IPS DF 6.9 (cell line): ENCODE measurements at regions not wholly inside any gene's neighbourhood (a gene's known extent, or its start where the extent isn't known, plus 50 kb on each side); places are given as distances from the start of the nearest gene placed in this dataset.

Source experiments
- DNase-seq: peaks from one replicate; pipeline ENCODE4 v3.0.0-alpha.2; 2013; ENCODE audit warnings: low read depth, low spot score
- H3K27ac ChIP-seq: one replicate; pipeline ENCODE4 v1.5.1; 2013; ENCODE audit warnings: low read length, control low read depth
- H3K27me3 ChIP-seq: 2 replicates; pipeline ENCODE4 v1.6.1; 2013; ENCODE audit warnings: mild to moderate bottlenecking, low read length; ENCODE audit not compliant: control insufficient read depth, insufficient read depth
- H3K36me3 ChIP-seq: 2 replicates; pipeline ENCODE4 v1.6.1; 2013; ENCODE audit warnings: low read length; ENCODE audit not compliant: control insufficient read depth, insufficient read depth
- H3K4me1 ChIP-seq: 2 replicates; pipeline ENCODE4 v1.6.1; 2013; ENCODE audit warnings: low read length; ENCODE audit not compliant: control insufficient read depth, insufficient read depth
- H3K4me3 ChIP-seq: 2 replicates; pipeline ENCODE4 v1.5.1; 2013; ENCODE audit warnings: mild to moderate bottlenecking, low read length
- H3K9me3 ChIP-seq: 2 replicates; pipeline ENCODE4 v1.6.1; 2013; ENCODE audit warnings: low read length, inconsistent platforms; ENCODE audit not compliant: control insufficient read depth, insufficient read depth
- WGBS: extraction: QIAGEN DNeasy Blood & Tissue Kit; methylation state at CpG from one replicate; pipeline ENCODE4 v1.1.7; 2013; ENCODE audit warnings: mixed read lengths, missing lambda C conversion rate; ENCODE audit not compliant: insufficient read length, insufficient coverage; 5-methylcytosine and 5-hydroxymethylcytosine counted together

DNA sequence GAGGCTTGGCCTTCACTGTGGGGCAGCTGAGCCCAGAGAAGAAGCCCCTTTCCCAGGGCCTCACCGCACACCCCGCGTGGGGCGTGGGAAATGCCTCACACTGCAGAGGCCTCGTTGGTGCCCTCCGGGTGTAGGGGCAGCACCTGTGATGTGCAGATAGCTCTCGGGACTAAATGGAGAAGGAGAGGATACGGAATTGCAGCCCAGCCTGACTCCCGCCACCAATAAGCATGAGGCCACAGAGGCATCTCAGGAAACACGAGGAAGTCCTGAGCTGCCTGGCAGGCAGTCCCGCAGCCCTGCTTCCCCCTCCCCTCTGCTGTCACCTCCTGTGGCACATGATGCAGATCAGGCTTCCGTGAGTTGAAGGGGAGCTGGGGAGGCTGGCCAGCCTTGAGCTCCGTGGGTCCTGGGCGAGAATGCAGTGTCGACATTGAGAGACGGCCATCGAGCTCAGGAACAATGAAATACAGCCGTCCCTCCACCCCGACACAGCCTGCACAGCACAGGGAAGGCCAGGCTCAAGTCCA, 59.6 kb upstream of the PPP2R2D start:
- H3K27me3 ChIP-seq: no peaks in the 10 kb centered on the region
- no peak overlapping the region for H3K4me3 ChIP-seq
- H3K27ac ChIP-seq: no peak overlapping the region
- H3K4me1 ChIP-seq: no peaks in the 10 kb centered on the region
- no peak for DNase-seq
- no CpG with 5 or more reads among the region's 19 CpGs for WGBS
- no peaks in the 10 kb centered on the region; the same call in 1 of the 2 replicates for H3K36me3 ChIP-seq
- peaks cover 4% of the 10 kb centered on the region for H3K9me3 ChIP-seq

GRCh38 chr10:131841661-131842139, 59.1 kb upstream of the PPP2R2D start:
- Histone ChIP-seq H3K4me1 (no peaks in the 10 kb centered on the region), H3K36me3 (no peaks in the 10 kb centered on the region; the same call in 1 of the 2 replicates), H3K9me3 (peaks cover 4% of the 10 kb centered on the region), H3K4me3 (no peak overlapping the region), H3K27me3 (no peaks in the 10 kb centered on the region), H3K27ac (no peak overlapping the region)
- no peak for DNase-seq
- no CpG with 5 or more reads among the region's 19 CpGs for WGBS

GRCh38 chr10:131842351-131843088, 58.3 kb upstream of the PPP2R2D start:
- WGBS: no CpG with 5 or more reads among the region's 14 CpGs
- H3K27me3 ChIP-seq: no peaks in the 10 kb centered on the region
- H3K4me3 ChIP-seq: no peak overlapping the region
- DNase-seq: no peak
- peaks cover 4% of the 10 kb centered on the region for H3K9me3 ChIP-seq
- H3K36me3 ChIP-seq: no peaks in the 10 kb centered on the region; the same call in 1 of the 2 replicates
- no peak overlapping the region for H3K27ac ChIP-seq
- H3K4me1 ChIP-seq: no peaks in the 10 kb centered on the region

DNA sequence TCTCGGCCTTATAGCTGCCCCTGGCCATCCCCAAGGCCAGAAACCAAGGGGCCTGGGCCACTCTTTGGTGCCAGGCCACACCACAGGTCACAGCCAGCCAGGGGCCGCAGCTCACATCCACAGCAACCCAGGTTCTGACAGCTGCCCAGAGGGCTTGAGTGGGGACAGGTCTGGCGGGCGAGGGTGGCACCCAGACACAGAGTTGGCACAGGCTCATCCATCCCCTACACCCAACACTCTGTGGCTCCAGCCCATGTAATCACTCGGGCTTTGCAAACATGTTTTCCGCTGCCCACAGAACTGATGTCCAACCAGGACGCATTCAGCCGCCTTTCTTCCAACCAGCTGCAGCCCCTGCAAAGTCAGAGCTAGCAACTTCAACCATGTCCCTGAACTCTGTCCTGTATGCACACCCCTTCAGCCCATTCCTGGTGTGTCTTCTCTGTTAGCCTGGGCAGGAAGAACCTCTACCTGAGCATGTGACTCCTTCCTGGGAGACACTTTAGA, 57.7 kb upstream of the PPP2R2D start:
- Histone ChIP-seq H3K4me3 (no peak overlapping the region), H3K9me3 (peaks cover 4% of the 10 kb centered on the region), H3K27me3 (no peaks in the 10 kb centered on the region), H3K4me1 (no peaks in the 10 kb centered on the region), H3K36me3 (no peaks in the 10 kb centered on the region; the same call in 1 of the 2 replicates), H3K27ac (no peak overlapping the region)
- WGBS: no CpG with 5 or more reads among the region's 8 CpGs
- DNase-seq: no peak

DNA sequence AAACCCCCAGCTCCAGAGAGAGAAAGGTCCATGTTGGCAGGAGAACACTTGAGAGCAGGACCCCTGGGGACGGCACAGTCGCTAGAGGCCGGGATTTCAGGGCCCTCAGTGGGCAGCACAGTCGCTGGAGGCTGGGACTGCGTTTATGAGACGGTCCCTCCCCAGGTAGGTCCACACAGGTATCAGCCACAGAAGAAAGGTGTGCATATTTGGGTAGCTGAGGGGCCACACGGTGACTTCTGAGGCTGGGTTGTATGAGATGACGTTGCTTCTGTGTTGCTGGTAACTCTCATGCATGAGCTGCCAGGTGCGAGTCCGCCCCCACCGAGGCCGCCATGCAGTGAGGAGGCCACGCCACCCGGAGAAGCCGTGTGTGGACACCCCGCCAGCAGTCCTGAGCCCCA, 56.9 kb upstream of the PPP2R2D start:
- no peak for DNase-seq
- H3K4me1 ChIP-seq: no peaks in the 10 kb centered on the region
- WGBS: no CpG with 5 or more reads among the region's 16 CpGs
- H3K27me3 ChIP-seq: no peaks in the 10 kb centered on the region
- no peak overlapping the region for H3K27ac ChIP-seq
- no peaks in the 10 kb centered on the region; the same call in 1 of the 2 replicates for H3K36me3 ChIP-seq
- H3K4me3 ChIP-seq: no peak overlapping the region
- H3K9me3 ChIP-seq: peaks cover 4% of the 10 kb centered on the region

DNA sequence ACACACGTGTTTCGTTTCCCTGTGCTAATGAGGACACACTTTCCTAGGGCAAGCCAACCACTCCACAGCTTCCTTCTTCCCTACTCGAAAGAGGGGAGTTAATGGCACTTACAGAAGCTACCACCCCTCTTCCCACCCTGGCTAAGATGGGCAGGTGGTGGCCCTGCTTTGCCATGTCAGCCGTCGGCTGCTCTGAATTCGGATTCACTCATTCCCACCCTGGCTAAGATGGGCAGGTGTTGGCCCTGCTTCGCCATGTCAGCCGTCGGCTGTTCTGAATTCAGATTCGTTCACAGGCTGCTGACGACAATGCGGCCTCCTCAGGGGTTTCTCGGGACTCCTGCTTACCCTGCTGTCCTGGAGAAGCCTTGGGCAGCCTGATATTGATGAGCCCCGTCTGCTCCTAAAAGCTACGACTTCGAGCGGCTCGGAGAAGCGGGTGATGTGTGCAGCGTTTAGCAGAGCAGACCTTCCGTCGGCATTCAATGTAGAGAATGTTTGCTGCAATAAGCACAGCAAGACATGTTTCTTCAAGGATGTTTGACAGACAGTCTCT, 56.2 kb upstream of the PPP2R2D start:
- no peak overlapping the region for H3K4me3 ChIP-seq
- no peaks in the 10 kb centered on the region for H3K27me3 ChIP-seq
- WGBS: no CpG with 5 or more reads among the region's 22 CpGs
- peaks cover 3% of the 10 kb centered on the region for H3K9me3 ChIP-seq
- DNase-seq: no peak
- no peak overlapping the region for H3K27ac ChIP-seq
- no peaks in the 10 kb centered on the region; the same call in 1 of the 2 replicates for H3K36me3 ChIP-seq
- H3K4me1 ChIP-seq: no peaks in the 10 kb centered on the region

DNA sequence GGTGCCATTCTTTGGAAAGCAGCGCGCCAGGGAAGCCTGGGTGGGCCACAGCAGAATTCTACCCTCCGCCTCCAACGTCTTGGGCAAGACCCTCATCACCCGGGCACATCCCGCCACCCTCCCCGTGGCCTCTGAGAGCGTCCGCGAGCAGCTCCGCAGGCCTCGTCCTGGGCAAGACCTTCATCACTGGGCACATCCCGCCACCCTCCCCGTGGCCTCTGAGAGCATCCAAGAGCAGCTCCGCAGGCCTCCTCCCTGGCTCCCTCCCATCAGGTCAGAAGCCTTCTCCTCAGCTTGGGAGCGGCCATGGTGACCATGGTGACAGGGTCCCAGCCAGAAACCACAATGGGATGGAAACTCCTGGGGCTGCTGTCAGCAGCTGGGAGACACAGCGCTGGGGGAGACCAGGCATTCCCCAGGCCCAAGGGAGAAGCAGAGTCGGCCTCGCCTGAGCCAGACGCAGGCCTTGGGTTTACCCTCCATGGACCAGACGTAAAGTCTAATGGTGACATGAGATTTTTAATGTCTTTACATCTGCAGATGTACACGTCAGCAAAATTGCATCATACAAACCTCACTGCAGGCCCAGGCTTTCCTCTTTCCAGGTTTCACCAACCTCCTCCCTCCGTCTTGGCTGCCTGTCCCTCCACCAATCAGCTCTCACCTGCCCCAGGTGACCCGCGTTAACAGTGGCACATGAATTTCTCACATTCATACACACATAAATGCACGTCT, 55.1 kb upstream of the PPP2R2D start:
- H3K4me3 ChIP-seq: no peak overlapping the region
- no peaks in the 10 kb centered on the region for H3K4me1 ChIP-seq
- no peaks in the 10 kb centered on the region for H3K27me3 ChIP-seq
- no CpG with 5 or more reads among the region's 26 CpGs for WGBS
- peaks cover 3% of the 10 kb centered on the region for H3K9me3 ChIP-seq
- DNase-seq: no peak
- H3K27ac ChIP-seq: no peak overlapping the region
- no peaks in the 10 kb centered on the region; the same call in 1 of the 2 replicates for H3K36me3 ChIP-seq

GRCh38 chr10:131846240-131847101, 54.3 kb upstream of the PPP2R2D start:
- H3K27me3 ChIP-seq: no peaks in the 10 kb centered on the region
- H3K36me3 ChIP-seq: no peaks in the 10 kb centered on the region; the same call in 1 of the 2 replicates
- no CpG with 5 or more reads among the region's 26 CpGs for WGBS
- DNase-seq: no peak
- no peaks in the 10 kb centered on the region for H3K4me1 ChIP-seq
- H3K9me3 ChIP-seq: peaks cover 3% of the 10 kb centered on the region
- H3K4me3 ChIP-seq: no peak overlapping the region
- H3K27ac ChIP-seq: no peak overlapping the region

DNA sequence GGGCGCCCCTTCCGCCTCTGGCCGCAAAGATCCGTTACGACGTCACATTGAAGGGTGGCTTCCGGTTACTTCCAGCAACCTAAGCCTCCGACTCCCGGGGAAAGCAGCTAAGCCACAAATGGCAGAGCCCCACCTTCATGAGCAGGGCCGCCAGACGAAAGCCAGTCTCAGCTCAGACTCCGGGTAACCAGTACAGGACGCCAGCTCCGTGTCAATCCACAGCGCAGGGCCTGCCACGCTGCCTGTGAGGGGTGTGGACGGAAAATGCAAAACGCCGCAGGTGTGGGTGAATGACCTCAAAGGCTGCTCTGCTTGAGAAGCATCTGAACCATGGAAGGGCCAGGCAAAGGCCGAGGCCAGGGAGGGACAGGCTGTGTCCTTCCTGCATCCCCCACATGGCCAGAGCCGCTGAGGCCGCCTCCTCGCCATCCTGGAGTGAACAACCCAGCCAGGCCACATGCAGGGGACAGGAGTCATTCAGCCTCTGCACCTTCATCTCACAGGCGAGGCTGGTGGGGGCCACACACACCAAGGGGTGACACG, 53.5 kb upstream of the PPP2R2D start:
- H3K27ac ChIP-seq: no peak overlapping the region
- no peaks in the 10 kb centered on the region for H3K4me1 ChIP-seq
- H3K9me3 ChIP-seq: peaks cover 3% of the 10 kb centered on the region
- H3K36me3 ChIP-seq: no peaks in the 10 kb centered on the region; the same call in 1 of the 2 replicates
- H3K27me3 ChIP-seq: no peaks in the 10 kb centered on the region
- no peak for DNase-seq
- H3K4me3 ChIP-seq: no peak overlapping the region
- WGBS: no CpG with 5 or more reads among the region's 25 CpGs
